Activated CD4-positive, alpha-beta T cell treated with anti-CD3 and anti-CD28 coated beads, Interleukin-2, amount 10 ng/mL, durations not matched to agents 24 days and 14 days (primary cell): ENCODE measurements at regions not wholly inside any gene's neighbourhood (a gene's known extent, or its start where the extent isn't known, plus 50 kb on each side); places are given as distances from the start of the nearest gene placed in this dataset.
"Not testable (repeated sequence)": the region's sequence is repeated elsewhere in the genome, so short reads cannot be mapped to it uniquely, and the experiment has no call there.

Experiments
- DNase-seq: peaks from one replicate; pipeline ENCODE4 v3.0.0; 2022
- H3K27ac Mint-ChIP-seq: one replicate; pipeline ENCODE4 v1.8.0; 2022; ENCODE audit warnings: mild to moderate bottlenecking, mixed read lengths
- H3K27me3 Mint-ChIP-seq: one replicate; pipeline ENCODE4 v1.8.0; 2022; ENCODE audit warnings: mixed read lengths
- H3K36me3 Mint-ChIP-seq: one replicate; pipeline ENCODE4 v1.8.0; 2022; ENCODE audit warnings: low read depth, mild to moderate bottlenecking, mixed read lengths
- H3K4me1 Mint-ChIP-seq: one replicate; pipeline ENCODE4 v1.8.0; 2021; ENCODE audit warnings: mixed read lengths
- H3K4me3 Mint-ChIP-seq: one replicate; pipeline ENCODE4 v1.8.0; 2022; ENCODE audit warnings: mild to moderate bottlenecking, moderate library complexity, mixed read lengths
- H3K9me3 Mint-ChIP-seq: one replicate; pipeline ENCODE4 v1.8.0; 2021; ENCODE audit warnings: mixed read lengths
- intact Hi-C: fragments of 100-400 bp; cut with micrococcal nuclease; formaldehyde crosslinking; loops from one replicate; pipeline ENCODE4 v1.15.1; 2023

DNA sequence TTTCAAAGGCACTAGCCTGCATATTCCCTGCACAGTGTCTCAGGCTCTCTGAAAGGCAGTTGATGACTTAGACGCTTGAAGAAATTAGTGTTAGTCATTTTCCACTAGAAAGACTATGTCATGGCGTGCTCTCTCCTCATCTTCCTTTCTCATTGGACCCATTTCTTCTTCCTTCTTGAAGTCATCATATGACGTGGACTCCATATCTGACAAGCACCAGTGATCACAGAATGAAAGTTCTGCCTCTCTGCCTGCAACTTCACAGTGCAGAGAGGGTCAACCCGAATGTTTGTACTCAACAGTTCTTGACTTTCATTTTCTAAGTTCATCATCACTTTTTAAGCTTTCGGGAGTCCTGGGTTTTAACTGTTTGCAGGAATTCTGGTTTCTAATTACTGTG lies 63.7 kb upstream of the CYRIA start:
- Mint-ChIP-seq H3K27ac (peak overlapping the region; percentile 70), H3K36me3 (no peaks in the 10 kb centered on the region), H3K27me3 (no peaks in the 10 kb centered on the region), H3K4me1 (peaks cover 25% of the 10 kb centered on the region), H3K4me3 (peak overlapping the region; percentile 1), H3K9me3 (no peaks in the 10 kb centered on the region)
- DNase-seq: no peak
- intact Hi-C loops: loop anchor here (1.0 to 2.0 kb wide), 3 partner anchors 18 to 106 kb away; no protein-coding TSS in a partner anchor

DNA sequence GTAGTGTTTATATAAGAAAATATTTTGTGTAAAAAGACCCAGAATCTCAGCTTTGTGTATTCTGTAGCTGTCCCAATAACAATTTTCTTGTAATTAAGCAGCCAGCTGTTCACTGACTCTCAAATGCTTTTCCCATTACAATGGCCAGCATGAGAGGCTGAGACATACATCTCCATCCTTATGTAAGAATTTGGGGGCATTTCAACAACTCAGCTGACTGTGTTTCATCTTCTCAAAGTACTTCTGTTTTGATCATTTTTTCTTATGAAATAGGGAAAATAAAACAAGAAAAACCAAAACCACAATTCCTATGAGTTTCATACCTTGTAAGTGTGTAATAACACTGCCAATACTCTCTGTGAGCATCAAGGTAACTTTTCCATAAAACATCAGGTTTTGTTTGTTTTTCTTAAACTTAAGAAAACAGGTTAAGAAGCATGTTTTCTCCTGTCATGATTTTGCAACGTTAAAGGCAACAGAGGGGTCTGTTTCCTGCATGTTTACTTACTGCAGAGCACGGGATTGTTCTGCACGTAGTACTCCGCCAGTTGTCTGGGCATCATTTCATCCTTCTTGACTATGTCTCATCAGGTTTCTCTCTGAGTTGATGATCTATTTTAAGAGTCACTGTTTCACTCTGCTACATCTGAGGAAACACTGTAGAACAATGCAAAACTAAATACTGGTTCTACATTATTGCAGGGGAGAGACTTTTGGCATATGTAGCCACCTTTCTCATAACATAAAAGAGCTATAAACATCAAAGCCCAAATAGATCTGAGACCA lies 62.9 kb upstream of the CYRIA start:
- H3K4me1 Mint-ChIP-seq: peaks cover 25% of the 10 kb centered on the region
- H3K27me3 Mint-ChIP-seq: no peaks in the 10 kb centered on the region
- H3K4me3 Mint-ChIP-seq: peak overlapping the region; percentile 1
- no peak for DNase-seq
- H3K9me3 Mint-ChIP-seq: no peaks in the 10 kb centered on the region
- peak overlapping the region; percentile 70 for H3K27ac Mint-ChIP-seq
- H3K36me3 Mint-ChIP-seq: no peaks in the 10 kb centered on the region
- intact Hi-C loops: loop anchor here (1.0 to 2.0 kb wide), 3 partner anchors 19 to 105 kb away; no protein-coding TSS in a partner anchor

DNA sequence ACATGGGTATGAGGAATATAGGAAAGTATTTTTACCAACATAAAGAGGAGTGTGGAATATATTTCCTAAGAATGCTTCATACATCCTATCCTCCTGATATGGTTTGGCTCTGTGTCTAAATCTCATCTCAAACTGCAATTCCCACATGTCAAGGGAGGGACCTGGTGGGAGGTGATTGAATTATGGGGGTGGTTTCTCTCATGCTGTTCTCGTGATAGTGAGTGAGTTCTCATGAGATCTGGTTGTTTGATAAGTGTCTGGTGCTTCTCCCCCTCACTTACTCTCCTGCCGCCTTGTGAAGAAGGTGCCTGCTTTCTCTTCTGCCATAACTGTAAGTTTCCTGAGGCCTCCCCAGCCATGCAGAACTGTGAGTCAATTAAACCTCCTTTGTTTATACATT lies 62.2 kb upstream of the CYRIA start:
- not testable (repeated sequence) for H3K36me3 Mint-ChIP-seq, H3K27ac Mint-ChIP-seq, H3K9me3 Mint-ChIP-seq, H3K27me3 Mint-ChIP-seq, H3K4me3 Mint-ChIP-seq, DNase-seq
- intact Hi-C loops: loop anchor here (2.0 kb wide), 1 partner anchor 61 kb away; no protein-coding TSS in a partner anchor
- H3K4me1 Mint-ChIP-seq: peaks cover 25% of the 10 kb centered on the region

DNA sequence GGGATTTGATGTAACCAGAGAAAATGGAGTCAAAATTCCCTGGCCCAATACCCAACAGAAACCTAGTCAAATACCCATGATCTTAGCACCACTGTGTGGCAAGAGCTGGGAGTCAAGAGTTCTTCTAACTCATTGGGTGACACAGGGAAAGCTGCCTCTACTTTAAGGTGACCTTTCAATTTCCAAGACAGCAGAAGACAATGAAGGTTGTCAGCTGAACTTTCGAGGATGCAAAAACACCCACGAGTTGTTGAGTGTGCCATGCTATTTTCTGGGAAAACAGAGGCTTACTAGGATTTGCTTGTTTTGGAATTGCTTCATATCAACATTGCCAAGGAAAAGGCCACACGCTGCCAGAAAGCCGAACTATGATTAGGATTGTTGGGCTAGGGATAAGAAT lies 61.6 kb upstream of the CYRIA start:
- Mint-ChIP-seq H3K4me3 (no peak overlapping the region), H3K36me3 (no peaks in the 10 kb centered on the region), H3K4me1 (peaks cover 25% of the 10 kb centered on the region), H3K27me3 (no peaks in the 10 kb centered on the region), H3K27ac (no peak overlapping the region), H3K9me3 (no peaks in the 10 kb centered on the region)
- intact Hi-C loops: no loop called here
- DNase-seq: no peak

DNA sequence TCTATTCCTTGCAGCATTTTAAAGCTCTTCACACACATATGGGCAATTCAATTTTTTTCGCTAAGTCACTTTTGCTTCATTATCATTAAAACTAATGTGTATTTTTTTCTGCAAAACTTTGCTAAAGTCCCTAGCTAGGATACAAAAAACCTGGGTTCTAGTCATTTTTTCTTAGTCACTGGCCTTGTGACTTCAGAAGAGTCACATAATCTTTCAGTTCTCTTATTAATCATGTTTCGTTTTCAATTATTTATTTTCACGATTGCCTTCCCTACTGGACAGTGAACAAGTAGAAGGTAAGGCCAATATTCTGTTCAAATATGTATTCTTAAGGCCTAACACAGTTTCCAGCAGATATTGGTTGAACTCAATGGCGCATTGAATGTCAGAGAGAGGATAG lies 60.9 kb upstream of the CYRIA start:
- H3K4me1 Mint-ChIP-seq: peaks cover 25% of the 10 kb centered on the region

DNA sequence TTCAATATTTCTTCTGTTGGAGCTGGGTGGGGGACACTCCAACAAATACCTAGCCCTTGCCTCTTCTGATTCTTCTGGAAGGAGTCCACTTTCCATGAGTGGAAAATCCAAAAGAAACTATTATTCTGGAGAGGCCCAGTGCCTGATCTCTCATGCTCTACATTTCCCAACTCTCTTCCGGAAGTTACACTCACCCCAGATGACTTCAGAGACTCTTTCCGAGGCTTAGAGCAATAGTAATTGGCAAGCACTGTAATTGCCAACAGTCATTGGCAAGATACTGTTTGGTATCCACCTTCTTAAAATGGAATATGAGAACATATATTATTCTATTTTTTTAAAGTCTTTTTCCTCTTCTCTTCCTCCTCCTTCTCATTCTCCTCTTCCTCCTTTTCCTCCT lies 60.5 kb upstream of the CYRIA start:
- Mint-ChIP-seq H3K9me3 (no peaks in the 10 kb centered on the region), H3K4me3 (no peak overlapping the region), H3K27ac (no peak overlapping the region), H3K36me3 (no peaks in the 10 kb centered on the region), H3K27me3 (no peaks in the 10 kb centered on the region), H3K4me1 (peaks cover 25% of the 10 kb centered on the region)
- intact Hi-C loops: no loop called here
- no peak for DNase-seq

More for the DNA sequence above, 60.9 kb upstream of the CYRIA start:
- Mint-ChIP-seq H3K9me3 (no peaks in the 10 kb centered on the region), H3K27ac (no peak overlapping the region), H3K27me3 (no peaks in the 10 kb centered on the region), H3K36me3 (no peaks in the 10 kb centered on the region), H3K4me3 (no peak overlapping the region)
- DNase-seq: no peak
- intact Hi-C loops: no loop called here

DNA sequence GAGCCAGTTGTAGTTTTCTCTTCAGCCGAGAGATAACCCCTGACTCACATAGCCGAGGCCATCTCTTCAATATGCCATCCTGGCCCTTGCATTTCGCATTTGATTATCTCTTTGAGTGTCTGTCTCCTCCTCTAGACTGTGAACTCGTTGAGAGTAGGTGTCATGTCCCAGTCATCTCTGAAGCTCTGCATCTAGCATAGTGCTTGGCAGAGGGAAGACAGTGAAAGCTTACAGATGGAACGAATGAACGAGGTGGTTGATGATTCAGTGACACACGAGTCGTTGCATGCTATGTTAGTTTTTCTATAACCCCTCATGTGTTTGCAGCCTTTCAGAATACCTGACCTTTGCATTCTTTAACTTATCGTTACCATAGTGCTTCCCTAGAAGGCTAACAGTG lies 59.9 kb upstream of the CYRIA start:
- peaks cover 25% of the 10 kb centered on the region for H3K4me1 Mint-ChIP-seq
- DNase-seq: no peak
- peak overlapping the region; percentile 77 for H3K27ac Mint-ChIP-seq
- H3K27me3 Mint-ChIP-seq: no peaks in the 10 kb centered on the region
- no peaks in the 10 kb centered on the region for H3K36me3 Mint-ChIP-seq
- H3K9me3 Mint-ChIP-seq: no peaks in the 10 kb centered on the region
- intact Hi-C loops: no loop called here
- no peak overlapping the region for H3K4me3 Mint-ChIP-seq

DNA sequence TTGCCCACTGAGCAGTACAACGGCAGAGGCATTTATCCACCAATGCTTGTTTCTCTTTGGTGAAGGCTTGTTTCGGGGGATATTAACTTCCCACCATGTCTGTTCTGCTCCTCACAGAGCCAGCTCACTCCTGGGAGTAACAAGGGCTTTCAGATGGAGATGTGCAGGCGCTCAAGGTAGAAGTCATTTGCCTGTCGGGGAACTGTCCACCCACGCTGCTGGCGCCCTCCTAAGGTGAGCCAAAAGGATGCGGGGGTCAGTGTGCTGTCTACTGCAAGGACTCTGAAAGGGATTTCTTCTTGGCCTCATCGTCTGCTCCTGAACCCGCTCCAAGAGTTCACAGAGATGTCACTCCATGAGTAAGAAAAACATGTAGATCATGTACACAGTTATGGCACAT lies 57.0 kb upstream of the CYRIA start:
- no peaks in the 10 kb centered on the region for H3K27me3 Mint-ChIP-seq
- H3K36me3 Mint-ChIP-seq: no peaks in the 10 kb centered on the region
- peaks cover 8% of the 10 kb centered on the region for H3K4me1 Mint-ChIP-seq
- H3K9me3 Mint-ChIP-seq: no peaks in the 10 kb centered on the region
- no peak overlapping the region for H3K27ac Mint-ChIP-seq
- intact Hi-C loops: no loop called here
- DNase-seq: no peak
- H3K4me3 Mint-ChIP-seq: no peak overlapping the region

DNA sequence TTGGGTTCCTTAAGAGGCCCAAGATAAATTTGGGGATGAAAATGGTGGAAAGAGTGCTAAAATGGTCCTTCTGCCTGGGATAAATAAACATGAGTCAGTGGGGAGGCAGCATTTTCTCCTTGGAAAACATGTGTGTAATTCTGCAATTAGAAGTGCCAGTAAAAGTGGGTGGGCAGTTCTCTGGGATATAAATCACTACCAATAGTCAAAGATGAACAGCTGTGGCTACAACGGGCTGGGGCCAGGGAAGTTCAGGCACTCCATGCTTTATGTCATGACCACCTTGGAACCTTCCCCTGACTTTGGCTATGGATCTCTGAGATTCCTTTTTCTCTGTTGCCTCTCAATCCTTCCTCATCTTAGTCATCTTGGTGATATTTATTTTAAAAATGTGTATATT lies 56.5 kb upstream of the CYRIA start:
- DNase-seq: no peak
- no peaks in the 10 kb centered on the region for H3K9me3 Mint-ChIP-seq
- intact Hi-C loops: no loop called here
- peaks cover 8% of the 10 kb centered on the region for H3K4me1 Mint-ChIP-seq
- H3K4me3 Mint-ChIP-seq: no peak overlapping the region
- H3K27me3 Mint-ChIP-seq: no peaks in the 10 kb centered on the region
- H3K27ac Mint-ChIP-seq: no peak overlapping the region
- H3K36me3 Mint-ChIP-seq: no peaks in the 10 kb centered on the region

DNA sequence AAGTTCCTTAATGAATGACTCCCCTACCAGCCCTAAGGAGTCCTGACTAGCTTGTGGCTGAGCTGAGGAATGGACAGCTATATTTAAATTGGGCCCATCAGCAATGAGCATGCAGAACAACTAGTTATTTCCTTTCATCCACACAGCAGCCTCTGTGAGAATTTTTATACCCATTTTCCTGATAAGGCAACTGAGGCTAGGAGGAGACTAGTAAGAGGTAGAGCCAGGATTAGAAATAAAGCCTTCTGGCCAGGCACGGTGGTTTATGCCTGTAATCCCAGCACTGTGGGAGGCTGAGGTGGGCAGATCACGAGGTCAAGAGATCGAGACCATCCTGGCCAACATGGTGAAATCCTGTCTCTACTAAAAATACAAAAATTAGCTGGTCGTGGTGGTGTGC lies 55.9 kb upstream of the CYRIA start:
- intact Hi-C loops, H3K27ac Mint-ChIP-seq, H3K27me3 Mint-ChIP-seq, H3K36me3 Mint-ChIP-seq, DNase-seq, H3K9me3 Mint-ChIP-seq, H3K4me1 Mint-ChIP-seq, H3K4me3 Mint-ChIP-seq: not testable (repeated sequence)

DNA sequence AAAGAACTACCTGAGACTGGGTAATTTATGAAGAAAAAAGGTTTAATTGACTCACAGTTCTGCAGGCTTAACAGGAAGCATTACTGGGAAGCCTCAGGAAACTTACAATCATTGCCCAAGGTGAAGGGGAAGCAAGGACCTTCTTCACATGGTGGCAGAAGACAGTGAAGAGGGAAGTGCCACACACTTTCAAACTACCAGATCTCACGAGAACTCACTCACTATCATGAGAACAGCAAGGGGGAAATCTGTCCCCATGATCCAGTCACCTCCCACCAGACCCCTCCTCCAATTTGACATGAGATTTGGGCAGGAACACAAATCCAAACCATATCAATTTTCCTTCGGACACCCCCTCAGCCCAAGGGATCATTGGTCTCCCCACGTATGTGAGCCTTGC lies 55.1 kb upstream of the CYRIA start:
- H3K9me3 Mint-ChIP-seq, H3K27me3 Mint-ChIP-seq, DNase-seq, H3K4me1 Mint-ChIP-seq, H3K36me3 Mint-ChIP-seq, H3K27ac Mint-ChIP-seq, H3K4me3 Mint-ChIP-seq, intact Hi-C loops: not testable (repeated sequence)

DNA sequence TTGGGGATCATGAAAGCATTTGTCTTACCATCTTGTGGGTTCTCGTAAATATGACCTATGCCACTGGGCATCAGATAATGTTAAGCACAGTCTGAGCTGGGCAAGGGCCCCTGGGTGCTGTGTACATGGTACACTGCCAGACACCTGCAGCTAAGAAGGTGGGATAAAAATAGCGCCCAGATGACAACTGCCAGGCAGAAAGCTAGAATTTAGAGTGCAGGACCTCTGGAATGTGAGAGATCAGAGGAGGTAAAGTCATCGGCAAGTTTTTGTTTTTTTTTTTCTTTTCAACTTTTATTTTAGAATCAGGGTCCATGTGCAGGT lies 53.8 kb upstream of the CYRIA start:
- Mint-ChIP-seq H3K36me3 (no peaks in the 10 kb centered on the region), H3K27ac (no peak overlapping the region), H3K27me3 (peaks cover 1% of the 10 kb centered on the region), H3K4me1 (no peaks in the 10 kb centered on the region), H3K9me3 (no peaks in the 10 kb centered on the region), H3K4me3 (no peak overlapping the region)
- intact Hi-C loops: no loop called here
- DNase-seq: no peak

DNA sequence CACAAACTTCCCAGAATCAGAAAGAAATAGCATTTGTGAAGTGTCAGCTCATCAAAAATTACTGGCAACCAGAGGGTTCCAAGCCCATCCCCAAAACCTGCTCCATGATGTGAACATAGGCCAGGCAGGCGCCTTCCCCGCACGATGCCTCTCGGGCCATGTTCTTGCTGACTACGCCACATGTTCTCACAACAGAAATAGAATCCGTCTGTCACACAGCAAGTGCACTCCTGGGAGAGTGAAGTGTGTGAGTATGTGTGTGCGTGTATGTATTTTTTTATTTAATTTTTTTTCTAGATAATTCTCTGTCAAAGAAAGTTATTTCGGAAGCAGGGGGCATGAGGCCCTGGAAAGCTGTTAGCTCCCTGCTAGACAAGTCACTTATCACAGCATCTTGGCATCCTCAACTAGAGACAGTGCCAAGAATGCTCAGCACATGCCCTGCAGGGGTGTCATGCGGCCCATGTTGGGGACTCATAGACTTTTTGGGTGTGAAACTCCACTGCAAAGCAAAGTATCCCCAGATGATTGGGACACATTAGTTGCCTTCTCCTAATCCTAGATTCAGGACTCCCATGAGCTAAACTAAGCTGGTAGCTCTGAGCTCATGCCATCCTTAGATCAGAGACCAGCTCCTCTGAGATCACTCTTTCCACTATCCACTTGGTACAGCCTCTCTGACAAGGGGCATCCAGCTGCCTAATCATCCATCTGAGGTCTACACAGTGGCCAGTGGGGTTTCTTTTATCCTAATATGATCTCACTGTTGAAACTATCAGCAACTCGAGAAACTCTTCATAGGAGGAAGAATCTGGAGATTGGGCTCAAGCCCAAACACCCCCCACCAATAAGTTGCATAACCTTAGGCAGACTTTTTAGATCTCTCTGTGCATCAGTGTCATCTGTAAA lies 53.2 kb upstream of the CYRIA start:
- Mint-ChIP-seq H3K36me3 (no peaks in the 10 kb centered on the region), H3K27ac (no peak overlapping the region), H3K4me1 (no peaks in the 10 kb centered on the region), H3K9me3 (no peaks in the 10 kb centered on the region), H3K4me3 (no peak overlapping the region), H3K27me3 (peaks cover 4% of the 10 kb centered on the region)
- intact Hi-C loops: no loop called here
- no peak for DNase-seq

DNA sequence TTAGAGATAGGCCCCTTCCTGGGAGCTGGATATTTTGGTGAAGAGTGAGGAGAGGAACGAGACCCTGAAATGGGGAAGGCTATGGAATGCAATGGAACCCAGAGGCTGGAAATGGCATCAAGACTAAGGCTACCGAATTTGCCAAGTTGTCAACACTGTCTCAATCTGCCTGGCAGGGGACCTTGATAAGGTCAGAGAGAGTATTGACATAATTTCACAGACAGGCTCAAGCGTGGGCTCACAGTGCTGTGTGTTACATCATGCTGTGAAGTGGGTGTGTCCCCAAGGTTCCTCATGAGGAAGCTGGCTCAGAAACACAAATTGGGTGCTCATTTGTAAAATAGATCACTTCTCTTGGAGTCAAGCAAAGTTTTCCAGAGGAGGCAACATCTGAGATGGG lies 51.8 kb upstream of the CYRIA start:
- Mint-ChIP-seq H3K4me3 (no peak overlapping the region), H3K27ac (no peak overlapping the region), H3K27me3 (peaks cover 4% of the 10 kb centered on the region), H3K36me3 (no peaks in the 10 kb centered on the region), H3K9me3 (no peaks in the 10 kb centered on the region), H3K4me1 (no peaks in the 10 kb centered on the region)
- no peak for DNase-seq
- intact Hi-C loops: no loop called here
